ENCODE measurements at regions not wholly inside any gene's neighbourhood (a gene's known extent, or its start where the extent isn't known, plus 50 kb on each side); places are given as distances from the start of the nearest gene placed in this dataset.

- no peak for TF ChIP-seq CTCF (IDR thresholded peaks at IDR 0.05; ENCODE audit: low read length)
- no peak for TF ChIP-seq EZH2 (optimal IDR thresholded peaks at IDR 0.05; ENCODE audit: low read depth, low read length)
These were observed 1054.8 kb downstream of the MRPL39 start for GRCh38 chr21:24552491-24552890.
